SU-DHL-6 (cell line): ENCODE measurements at regions not wholly inside any gene's neighbourhood (a gene's known extent, or its start where the extent isn't known, plus 50 kb on each side); places are given as distances from the start of the nearest gene placed in this dataset.

Source experiments
- EZH2phosphoT487 ChIP-seq: fragments of 200-600 bp; sonication (generic), shearing (Covaris generic); conservative IDR thresholded peaks from 2 replicates; pipeline ENCODE4 v1.6.1; 2018; ENCODE audit warnings: mild to moderate bottlenecking, antibody characterized with exemption, low read length, moderate library complexity, mixed read lengths
- TF ChIP-seq, protein P1 (sequence below): fragments of 200-600 bp; sonication (generic); IDR thresholded peaks from one replicate; pipeline ENCODE4 v1.5.1; 2017; ENCODE audit warnings: antibody characterized with exemption, mild to moderate bottlenecking, low read length, moderate library complexity; ENCODE audit not compliant: insufficient read depth, poor library complexity, severe bottlenecking

DNA sequence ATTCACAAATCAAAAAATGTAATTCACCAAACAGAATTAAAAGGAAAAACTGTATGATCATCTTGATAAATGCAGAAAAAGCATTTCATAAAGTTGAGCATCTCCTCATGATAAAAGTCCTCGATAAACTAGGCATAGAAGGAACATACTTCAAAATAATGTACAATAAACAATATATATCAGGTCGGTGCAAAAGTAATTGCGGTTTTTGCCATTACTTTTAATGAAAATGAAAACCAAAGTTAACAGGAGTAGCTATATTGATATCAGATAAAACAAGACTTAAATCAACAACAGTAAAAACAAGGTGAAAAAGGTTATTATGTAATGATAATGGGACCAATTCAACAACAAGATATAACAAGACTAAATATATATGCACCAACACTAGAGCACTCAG lies 372.1 kb downstream of the RAB28 start:
- TF ChIP-seq, protein P1, sequence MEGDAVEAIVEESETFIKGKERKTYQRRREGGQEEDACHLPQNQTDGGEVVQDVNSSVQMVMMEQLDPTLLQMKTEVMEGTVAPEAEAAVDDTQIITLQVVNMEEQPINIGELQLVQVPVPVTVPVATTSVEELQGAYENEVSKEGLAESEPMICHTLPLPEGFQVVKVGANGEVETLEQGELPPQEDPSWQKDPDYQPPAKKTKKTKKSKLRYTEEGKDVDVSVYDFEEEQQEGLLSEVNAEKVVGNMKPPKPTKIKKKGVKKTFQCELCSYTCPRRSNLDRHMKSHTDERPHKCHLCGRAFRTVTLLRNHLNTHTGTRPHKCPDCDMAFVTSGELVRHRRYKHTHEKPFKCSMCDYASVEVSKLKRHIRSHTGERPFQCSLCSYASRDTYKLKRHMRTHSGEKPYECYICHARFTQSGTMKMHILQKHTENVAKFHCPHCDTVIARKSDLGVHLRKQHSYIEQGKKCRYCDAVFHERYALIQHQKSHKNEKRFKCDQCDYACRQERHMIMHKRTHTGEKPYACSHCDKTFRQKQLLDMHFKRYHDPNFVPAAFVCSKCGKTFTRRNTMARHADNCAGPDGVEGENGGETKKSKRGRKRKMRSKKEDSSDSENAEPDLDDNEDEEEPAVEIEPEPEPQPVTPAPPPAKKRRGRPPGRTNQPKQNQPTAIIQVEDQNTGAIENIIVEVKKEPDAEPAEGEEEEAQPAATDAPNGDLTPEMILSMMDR, result no peak
- no peak for TF ChIP-seq EZH2phosphoT487
